Smooth muscle cell of the brain vasculature (primary cell): ENCODE measurements at regions not wholly inside any gene's neighbourhood (a gene's known extent, or its start where the extent isn't known, plus 50 kb on each side); places are given as distances from the start of the nearest gene placed in this dataset.
A peak's percentile ranks its signal among the peaks of the same experiment; 100 is the strongest.

Experiments used
- DNase-seq: peaks from one replicate; pipeline ENCODE4 v3.0.0-alpha.2; 2012; ENCODE audit warnings: low read depth, low spot score

GRCh38 chr22:26892166-26893041 is 235.0 kb downstream of the MIAT start:
- DNase-seq: no peak

- DNase-seq: no peak
Observed at GRCh38 chr22:26893173-26894110, 236.1 kb downstream of the MIAT start.

GRCh38 chr22:26894362-26894761 is 237.0 kb downstream of the MIAT start:
- DNase-seq: no peak

- DNase-seq: peak; percentile 78
Observed at GRCh38 chr22:26894766-26895485, 237.5 kb downstream of the MIAT start.

GRCh38 chr22:26897384-26897783 is 240.0 kb downstream of the MIAT start:
- no peak for DNase-seq

GRCh38 chr22:26898946-26899605 is 241.7 kb downstream of the MIAT start:
- no peak for DNase-seq

- DNase-seq: no peak
Observed at GRCh38 chr22:26900787-26901186, 243.4 kb downstream of the MIAT start.

- no peak for DNase-seq
Observed at GRCh38 chr22:26901198-26901816, 243.9 kb downstream of the MIAT start.

GRCh38 chr22:26902401-26903029 is 245.1 kb downstream of the MIAT start:
- DNase-seq: no peak

- no peak for DNase-seq
Observed at GRCh38 chr22:26903030-26903856, 245.9 kb downstream of the MIAT start.

GRCh38 chr22:26904483-26904882 is 247.1 kb downstream of the MIAT start:
- DNase-seq: no peak

- no peak for DNase-seq
Observed at GRCh38 chr22:26905076-26905475, 247.7 kb downstream of the MIAT start.

- DNase-seq: no peak
Observed at GRCh38 chr22:26905640-26906039, 248.3 kb downstream of the MIAT start.

- no peak for DNase-seq
Observed at GRCh38 chr22:26906464-26906863, 249.1 kb downstream of the MIAT start.

GRCh38 chr22:26907366-26907765 is 250.0 kb downstream of the MIAT start:
- no peak for DNase-seq

GRCh38 chr22:26910845-26911244 is 253.5 kb downstream of the MIAT start:
- no peak for DNase-seq

GRCh38 chr22:26912655-26913345 is 255.4 kb downstream of the MIAT start:
- DNase-seq: no peak

GRCh38 chr22:26914519-26915185 is 257.3 kb downstream of the MIAT start:
- no peak for DNase-seq
